ENCODE measurements at regions not wholly inside any gene's neighbourhood (a gene's known extent, or its start where the extent isn't known, plus 50 kb on each side); places are given as distances from the start of the nearest gene placed in this dataset.

DNA sequence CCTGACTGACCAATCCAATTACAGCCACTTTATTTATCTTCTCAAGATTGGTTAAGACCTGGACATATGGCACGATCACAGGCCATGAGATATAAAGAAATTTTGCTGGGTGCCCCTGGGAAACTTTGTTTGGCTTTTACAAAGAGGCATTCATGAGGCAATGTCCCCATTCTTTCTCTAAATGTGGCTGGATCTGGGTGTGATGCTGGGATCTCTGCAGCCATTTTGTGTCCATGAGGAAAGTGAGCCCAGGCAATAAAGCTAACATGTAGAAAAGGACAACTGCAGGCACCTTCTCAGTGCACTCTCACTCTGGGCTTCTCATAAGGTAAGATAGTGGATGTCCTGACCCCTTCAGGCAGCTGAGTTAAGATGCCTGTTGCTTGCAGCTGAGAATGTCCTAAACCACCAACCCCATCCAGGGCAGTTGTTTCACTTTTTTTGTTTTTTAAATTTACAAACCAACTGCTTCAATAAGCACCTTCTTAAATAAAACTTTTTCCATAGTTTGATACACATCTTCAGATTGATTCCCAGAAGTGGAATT, 372.3 kb downstream of the MIAT start:
- H3K4me1 Mint-ChIP-seq (ENCODE audit: low read depth) = no peaks in the 10 kb centered on the region
- CTCF ChIA-PET = no interaction called here
- peaks cover 4% of the 10 kb centered on the region for H3K9me3 Mint-ChIP-seq
- intact Hi-C loops (cut with micrococcal nuclease) = no loop called here
- DNase-seq = no peak
- H3K36me3 Mint-ChIP-seq (ENCODE audit: low read depth) = no peaks in the 10 kb centered on the region
- H3K4me3 Mint-ChIP-seq = no peak overlapping the region
- peaks cover 14% of the 10 kb centered on the region for H3K27me3 Mint-ChIP-seq (ENCODE audit: low read depth)
- H3K27ac Mint-ChIP-seq = no peak overlapping the region

DNA sequence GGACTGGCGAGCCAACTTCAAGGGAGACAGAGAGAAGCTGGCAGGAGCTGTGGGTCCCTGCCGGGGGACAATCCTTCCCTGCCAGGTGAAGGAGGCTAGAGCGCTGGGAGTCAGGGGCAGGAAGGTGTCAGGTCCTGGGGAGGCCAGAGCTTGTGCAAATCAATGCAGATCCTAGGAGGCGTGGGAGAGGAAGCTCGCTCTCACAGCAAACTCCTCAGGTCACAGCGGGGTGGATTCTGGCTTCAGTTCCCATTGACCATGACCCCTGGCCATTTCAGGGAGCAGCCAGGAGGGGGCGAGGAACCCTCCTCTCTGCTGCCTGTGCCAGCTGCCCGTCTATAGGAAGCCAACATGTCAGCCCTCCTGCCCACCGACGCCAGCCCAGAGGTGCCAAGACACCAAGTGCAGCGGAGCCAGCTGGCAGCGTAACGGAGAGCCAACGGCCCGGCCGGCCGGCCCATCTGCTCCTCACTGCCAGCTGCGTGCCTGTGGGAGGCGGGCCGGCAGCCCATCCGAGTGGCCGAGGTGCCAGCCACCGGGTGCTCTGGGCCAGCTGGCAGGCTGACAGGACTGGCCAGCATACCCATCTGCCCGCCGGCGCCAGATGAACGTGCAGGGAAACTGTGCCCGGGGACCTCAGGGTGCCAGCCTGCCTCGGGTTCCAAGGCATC, 374.8 kb downstream of the MIAT start:
- intact Hi-C loops (cut with micrococcal nuclease) = no loop called here
- no peaks in the 10 kb centered on the region for H3K4me1 Mint-ChIP-seq (ENCODE audit: low read depth)
- peaks cover 14% of the 10 kb centered on the region for H3K27me3 Mint-ChIP-seq (ENCODE audit: low read depth)
- no peak for DNase-seq
- no peaks in the 10 kb centered on the region for H3K36me3 Mint-ChIP-seq (ENCODE audit: low read depth)
- peaks cover 4% of the 10 kb centered on the region for H3K9me3 Mint-ChIP-seq
- H3K4me3 Mint-ChIP-seq = no peak overlapping the region
- no peak overlapping the region for H3K27ac Mint-ChIP-seq
- CTCF ChIA-PET = no interaction called here

DNA sequence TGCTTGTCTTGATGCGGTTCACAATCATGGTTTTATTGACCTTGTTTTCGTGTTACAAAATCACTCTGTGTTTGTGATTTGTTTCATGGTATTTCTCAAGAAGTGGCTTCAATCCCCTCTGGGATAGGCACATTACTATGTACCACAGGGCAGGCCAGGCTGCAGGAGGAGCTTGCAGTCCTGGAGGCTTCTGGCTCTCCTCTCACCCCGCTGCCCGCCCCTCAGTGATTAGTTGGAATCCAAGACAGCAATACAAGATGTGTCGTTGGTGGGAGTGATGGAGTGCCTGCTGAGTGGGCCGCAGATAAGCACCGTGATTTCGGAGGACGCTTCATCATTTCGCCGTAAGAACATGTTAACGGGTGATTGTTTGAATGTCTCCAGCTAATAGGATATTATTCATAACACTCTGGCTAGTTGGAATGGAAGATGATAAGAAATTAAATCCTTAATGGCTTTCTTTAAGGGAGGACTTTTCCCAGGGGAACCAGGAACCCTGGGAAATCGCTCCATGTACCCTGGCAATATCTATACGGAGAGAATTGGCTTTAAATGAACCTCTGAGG, 384.4 kb downstream of the MIAT start:
- CTCF ChIA-PET = no interaction called here
- H3K27me3 Mint-ChIP-seq (ENCODE audit: low read depth) = peaks cover 2% of the 10 kb centered on the region
- H3K36me3 Mint-ChIP-seq (ENCODE audit: low read depth) = no peaks in the 10 kb centered on the region

DNA sequence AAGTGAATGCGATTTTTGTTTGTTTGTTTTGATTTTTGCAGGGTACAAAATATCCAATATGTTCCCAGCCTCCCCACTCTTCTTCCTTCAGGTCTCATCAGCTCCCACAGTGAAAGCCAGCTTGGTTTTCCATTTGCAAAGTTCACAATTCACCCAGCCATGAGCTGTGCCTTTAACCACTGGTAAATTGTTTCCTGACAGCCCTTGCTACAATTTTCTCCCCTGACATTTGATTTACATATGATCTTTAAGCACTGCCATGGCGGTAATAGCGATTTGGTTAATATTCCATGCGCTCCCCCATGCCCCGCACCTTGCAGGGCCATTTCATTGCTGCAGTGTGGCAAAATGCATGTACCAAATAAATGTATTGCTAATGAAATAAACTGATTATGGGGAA, 385.9 kb downstream of the MIAT start:
- H3K36me3 Mint-ChIP-seq (ENCODE audit: low read depth) = no peaks in the 10 kb centered on the region
- H3K27ac Mint-ChIP-seq = no peak overlapping the region
- DNase-seq = no peak
- intact Hi-C loops (cut with micrococcal nuclease) = no loop called here
- H3K4me3 Mint-ChIP-seq = no peak overlapping the region
- H3K9me3 Mint-ChIP-seq = peaks cover 4% of the 10 kb centered on the region
- peaks cover 5% of the 10 kb centered on the region for H3K27me3 Mint-ChIP-seq (ENCODE audit: low read depth)
- no peaks in the 10 kb centered on the region for H3K4me1 Mint-ChIP-seq (ENCODE audit: low read depth)
- CTCF ChIA-PET = no interaction called here

More for the DNA sequence above, 384.4 kb downstream of the MIAT start:
- H3K27ac Mint-ChIP-seq = no peak overlapping the region
- H3K9me3 Mint-ChIP-seq = peaks cover 4% of the 10 kb centered on the region
- DNase-seq = no peak
- intact Hi-C loops (cut with micrococcal nuclease) = no loop called here
- no peaks in the 10 kb centered on the region for H3K4me1 Mint-ChIP-seq (ENCODE audit: low read depth)
- H3K4me3 Mint-ChIP-seq = no peak overlapping the region

DNA sequence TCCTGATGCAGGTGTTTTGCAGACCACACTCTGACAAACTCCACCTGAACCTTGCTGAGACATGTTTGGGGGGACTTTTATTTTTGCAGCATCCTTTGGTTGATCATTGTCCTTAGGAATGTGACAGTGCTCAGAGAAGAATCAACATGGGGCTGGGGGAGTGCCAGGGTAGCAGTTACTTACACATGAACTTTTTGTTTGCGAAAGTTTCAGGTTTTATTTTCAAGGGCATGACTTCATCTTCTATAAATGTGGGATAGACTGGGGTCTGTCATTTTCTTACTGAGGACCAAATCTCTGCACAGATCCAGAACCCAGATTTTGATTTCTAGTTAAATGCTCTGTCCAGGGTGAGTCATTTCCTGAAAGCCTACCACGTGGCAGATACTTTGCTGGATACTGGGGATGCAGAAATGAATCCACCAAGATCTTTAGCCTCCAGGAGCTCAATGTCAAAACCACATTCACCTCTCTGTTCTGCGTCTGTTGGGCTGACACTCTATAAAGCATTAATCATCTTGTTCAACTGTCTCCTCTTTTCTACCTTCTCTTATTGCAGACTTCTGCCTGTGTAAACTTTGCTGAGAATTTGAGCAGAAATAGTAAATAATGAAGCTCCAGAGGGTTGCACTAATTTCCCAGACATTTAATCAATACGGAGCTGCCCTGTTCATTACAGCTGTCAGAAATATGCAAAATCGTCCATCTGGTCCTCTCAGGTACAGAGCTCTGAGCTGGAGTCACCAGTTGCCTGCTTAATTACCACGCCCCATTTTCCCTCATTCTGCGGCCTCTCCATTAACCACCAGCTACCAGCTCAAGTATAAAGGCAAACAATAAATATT, 387.9 kb downstream of the MIAT start:
- no peak overlapping the region for H3K4me3 Mint-ChIP-seq
- DNase-seq = no peak
- CTCF ChIA-PET = no interaction called here
- H3K9me3 Mint-ChIP-seq = peaks cover 4% of the 10 kb centered on the region
- intact Hi-C loops (cut with micrococcal nuclease) = no loop called here
- H3K27me3 Mint-ChIP-seq (ENCODE audit: low read depth) = peaks cover 5% of the 10 kb centered on the region
- H3K4me1 Mint-ChIP-seq (ENCODE audit: low read depth) = no peaks in the 10 kb centered on the region
- H3K36me3 Mint-ChIP-seq (ENCODE audit: low read depth) = no peaks in the 10 kb centered on the region
- H3K27ac Mint-ChIP-seq = no peak overlapping the region

DNA sequence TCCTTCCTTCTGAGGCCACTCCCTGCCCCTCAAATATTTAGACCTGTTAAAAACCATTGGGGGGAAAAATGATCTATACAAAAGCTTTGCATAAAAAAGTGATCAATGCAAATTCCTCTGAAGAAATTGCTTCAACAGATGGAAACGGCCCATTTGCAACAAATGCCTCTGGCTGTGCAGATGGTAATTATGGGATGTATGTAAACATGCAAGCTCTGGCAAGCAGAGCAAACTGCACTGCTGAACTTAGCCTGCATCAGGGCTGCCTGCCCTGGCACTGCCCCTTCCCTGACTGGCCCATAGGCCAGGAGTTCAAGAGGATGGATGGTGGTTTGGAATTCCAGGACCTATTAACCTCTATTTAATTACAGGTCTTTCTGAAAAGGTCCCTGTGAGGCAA, 388.7 kb downstream of the MIAT start:
- H3K4me1 Mint-ChIP-seq (ENCODE audit: low read depth) = no peaks in the 10 kb centered on the region
- CTCF ChIA-PET = no interaction called here
- DNase-seq = no peak
- peaks cover 5% of the 10 kb centered on the region for H3K27me3 Mint-ChIP-seq (ENCODE audit: low read depth)
- H3K9me3 Mint-ChIP-seq = peaks cover 4% of the 10 kb centered on the region
- H3K4me3 Mint-ChIP-seq = no peak overlapping the region
- intact Hi-C loops (cut with micrococcal nuclease) = no loop called here
- H3K27ac Mint-ChIP-seq = no peak overlapping the region
- H3K36me3 Mint-ChIP-seq (ENCODE audit: low read depth) = no peaks in the 10 kb centered on the region

DNA sequence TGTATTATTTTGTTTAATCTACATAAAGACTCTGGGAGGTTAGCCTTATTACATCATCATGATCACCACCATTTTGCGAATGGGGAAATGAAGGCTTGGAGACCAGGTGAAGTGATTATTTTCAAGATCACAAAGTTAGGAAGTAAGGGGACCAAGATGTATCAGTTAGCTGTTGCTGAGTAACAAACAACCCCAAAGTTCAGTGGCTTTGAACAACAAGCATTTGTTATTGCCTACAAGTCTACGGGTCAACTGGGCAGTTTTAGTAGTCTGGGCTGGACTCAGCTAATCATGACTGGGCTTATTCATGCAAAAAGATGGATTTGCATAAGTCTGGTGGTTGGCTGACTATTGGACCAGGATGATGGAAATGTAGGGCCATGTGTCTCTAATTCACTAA, 389.2 kb downstream of the MIAT start:
- CTCF ChIA-PET = no interaction called here

DNA sequence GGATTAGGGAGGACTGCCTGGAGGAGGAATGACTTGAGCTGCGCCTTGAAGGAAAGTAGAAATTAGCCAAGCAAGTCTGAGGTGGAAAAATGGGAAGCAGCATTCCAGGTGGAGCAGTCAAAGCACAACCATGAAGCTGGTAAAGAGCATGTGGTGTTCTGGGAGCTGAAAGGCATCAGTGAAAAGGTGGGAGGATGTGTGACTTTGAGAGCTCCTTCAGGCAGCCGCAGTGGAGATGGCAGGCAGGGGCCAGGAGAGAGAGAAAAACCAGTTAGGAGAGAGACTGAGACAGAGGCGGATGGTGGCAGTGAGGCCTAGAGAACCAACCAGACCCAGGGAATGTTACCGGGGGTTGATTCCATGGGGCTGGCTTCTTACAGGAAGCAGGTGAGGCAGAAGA, 393.4 kb downstream of the MIAT start:
- H3K4me1 Mint-ChIP-seq (ENCODE audit: low read depth) = no peaks in the 10 kb centered on the region
- peaks cover 4% of the 10 kb centered on the region for H3K27me3 Mint-ChIP-seq (ENCODE audit: low read depth)
- CTCF ChIA-PET = no interaction called here
- DNase-seq = no peak
- H3K4me3 Mint-ChIP-seq = no peak overlapping the region
- H3K9me3 Mint-ChIP-seq = peaks cover 4% of the 10 kb centered on the region
- H3K27ac Mint-ChIP-seq = no peak overlapping the region
- no peaks in the 10 kb centered on the region for H3K36me3 Mint-ChIP-seq (ENCODE audit: low read depth)
- intact Hi-C loops (cut with micrococcal nuclease) = no loop called here

More for the DNA sequence above, 389.2 kb downstream of the MIAT start:
- intact Hi-C loops (cut with micrococcal nuclease) = no loop called here
- Mint-ChIP-seq H3K9me3 (peaks cover 4% of the 10 kb centered on the region), H3K4me1 (ENCODE audit: low read depth) (no peaks in the 10 kb centered on the region), H3K36me3 (ENCODE audit: low read depth) (no peaks in the 10 kb centered on the region), H3K27ac (no peak overlapping the region), H3K27me3 (ENCODE audit: low read depth) (peaks cover 5% of the 10 kb centered on the region), H3K4me3 (no peak overlapping the region)
- no peak for DNase-seq

DNA sequence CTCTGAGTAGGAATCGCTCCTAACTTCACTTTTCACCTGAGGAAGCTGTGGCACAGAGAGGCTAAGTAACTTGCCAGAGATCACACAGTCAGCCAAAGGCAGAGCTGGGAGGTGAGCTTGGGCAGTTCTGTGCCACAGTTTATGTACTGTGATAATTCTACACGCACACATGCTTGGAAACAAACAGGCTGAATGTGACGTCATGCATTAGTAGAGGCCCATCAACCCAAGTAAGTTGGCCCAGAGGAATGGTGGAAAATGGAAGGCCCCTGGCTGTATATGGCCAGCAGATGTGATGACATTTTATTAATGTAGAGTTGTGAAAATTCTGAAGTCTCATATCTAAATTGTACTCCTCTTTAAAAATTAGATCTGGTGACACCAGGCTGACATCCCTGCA, 394.0 kb downstream of the MIAT start:
- intact Hi-C loops (cut with micrococcal nuclease) = no loop called here

DNA sequence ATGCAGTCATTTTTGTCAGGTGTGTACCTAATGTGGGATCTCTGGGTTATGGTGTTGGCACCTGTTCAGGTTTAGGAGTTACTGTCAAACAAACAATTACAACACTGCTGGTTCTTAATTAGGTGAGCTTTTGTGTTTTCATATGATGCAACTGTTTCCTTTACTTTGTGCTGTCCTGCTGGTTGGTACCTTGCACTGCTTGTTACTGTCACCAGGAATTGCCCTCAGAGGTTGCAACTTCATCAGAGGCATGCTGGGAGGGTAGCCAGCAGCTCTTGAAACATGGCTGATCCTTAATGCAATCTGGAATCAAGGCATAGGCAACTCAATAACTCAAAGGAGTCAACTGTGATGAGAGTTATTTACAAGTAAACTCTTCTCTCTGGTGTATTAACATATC, 400.3 kb downstream of the MIAT start:
- H3K27me3 Mint-ChIP-seq (ENCODE audit: low read depth) = peaks cover 10% of the 10 kb centered on the region
- H3K36me3 Mint-ChIP-seq (ENCODE audit: low read depth) = no peaks in the 10 kb centered on the region

More for the DNA sequence above, 394.0 kb downstream of the MIAT start:
- CTCF ChIA-PET = no interaction called here
- Mint-ChIP-seq H3K9me3 (peaks cover 4% of the 10 kb centered on the region), H3K36me3 (ENCODE audit: low read depth) (no peaks in the 10 kb centered on the region), H3K4me1 (ENCODE audit: low read depth) (no peaks in the 10 kb centered on the region), H3K4me3 (no peak overlapping the region), H3K27ac (no peak overlapping the region), H3K27me3 (ENCODE audit: low read depth) (peaks cover 5% of the 10 kb centered on the region)
- DNase-seq = no peak

DNA sequence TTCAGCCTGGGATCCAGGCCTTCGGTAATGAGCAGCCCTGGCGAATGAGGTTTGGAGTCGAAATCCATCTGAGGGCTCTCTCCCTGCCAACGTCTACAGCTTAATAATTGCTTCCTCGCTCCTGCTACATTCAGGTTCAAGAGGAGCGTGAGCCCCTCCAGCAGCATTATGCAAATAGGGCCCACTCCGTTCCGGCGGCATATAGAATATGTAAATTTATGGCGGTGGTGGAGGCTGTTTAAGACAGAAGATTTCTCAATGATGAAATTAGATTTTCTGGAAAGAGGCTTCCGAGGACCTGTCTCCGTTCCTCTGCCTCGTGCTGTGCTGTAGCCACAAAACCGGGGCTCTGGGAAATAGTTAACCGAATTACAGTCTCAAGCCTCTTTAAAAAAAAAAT, 402.8 kb downstream of the MIAT start:
- H3K4me3 Mint-ChIP-seq = no peak overlapping the region
- no peaks in the 10 kb centered on the region for H3K4me1 Mint-ChIP-seq (ENCODE audit: low read depth)
- CTCF ChIA-PET = no interaction called here

More for the DNA sequence above, 400.3 kb downstream of the MIAT start:
- no peak for DNase-seq
- Mint-ChIP-seq H3K27ac (no peak overlapping the region), H3K9me3 (no peaks in the 10 kb centered on the region), H3K4me3 (no peak overlapping the region), H3K4me1 (ENCODE audit: low read depth) (no peaks in the 10 kb centered on the region)
- intact Hi-C loops (cut with micrococcal nuclease) = no loop called here
- CTCF ChIA-PET = no interaction called here

DNA sequence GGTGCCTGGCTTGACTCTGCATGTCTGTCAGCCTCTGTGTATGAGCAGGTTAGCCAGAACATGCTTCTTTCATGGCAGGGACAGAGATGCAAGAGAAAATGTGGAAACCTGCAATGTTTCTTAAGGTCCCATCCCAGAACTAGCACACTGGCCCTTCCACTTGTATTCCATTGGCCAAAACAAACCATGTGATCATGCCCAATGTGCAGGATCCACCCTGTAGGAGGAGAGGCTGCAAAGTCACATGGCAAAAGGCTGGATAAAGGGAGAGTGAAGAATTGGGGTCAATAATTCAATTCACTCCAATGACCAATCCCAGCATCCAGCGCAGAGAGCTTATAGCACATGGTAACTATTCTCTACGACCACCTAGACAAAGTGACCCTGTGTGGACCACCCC, 405.5 kb downstream of the MIAT start:
- Mint-ChIP-seq H3K9me3 (no peaks in the 10 kb centered on the region), H3K4me3 (no peak overlapping the region), H3K27me3 (ENCODE audit: low read depth) (peaks cover 20% of the 10 kb centered on the region), H3K4me1 (ENCODE audit: low read depth) (no peaks in the 10 kb centered on the region), H3K27ac (no peak overlapping the region), H3K36me3 (ENCODE audit: low read depth) (no peaks in the 10 kb centered on the region)
- intact Hi-C loops (cut with micrococcal nuclease) = no loop called here
- no peak for DNase-seq
- CTCF ChIA-PET = no interaction called here

More for the DNA sequence above, 402.8 kb downstream of the MIAT start:
- H3K36me3 Mint-ChIP-seq (ENCODE audit: low read depth) = no peaks in the 10 kb centered on the region
- H3K27ac Mint-ChIP-seq = no peak overlapping the region
- peaks cover 17% of the 10 kb centered on the region for H3K27me3 Mint-ChIP-seq (ENCODE audit: low read depth)
- H3K9me3 Mint-ChIP-seq = no peaks in the 10 kb centered on the region
- intact Hi-C loops (cut with micrococcal nuclease) = no loop called here
- no peak for DNase-seq

DNA sequence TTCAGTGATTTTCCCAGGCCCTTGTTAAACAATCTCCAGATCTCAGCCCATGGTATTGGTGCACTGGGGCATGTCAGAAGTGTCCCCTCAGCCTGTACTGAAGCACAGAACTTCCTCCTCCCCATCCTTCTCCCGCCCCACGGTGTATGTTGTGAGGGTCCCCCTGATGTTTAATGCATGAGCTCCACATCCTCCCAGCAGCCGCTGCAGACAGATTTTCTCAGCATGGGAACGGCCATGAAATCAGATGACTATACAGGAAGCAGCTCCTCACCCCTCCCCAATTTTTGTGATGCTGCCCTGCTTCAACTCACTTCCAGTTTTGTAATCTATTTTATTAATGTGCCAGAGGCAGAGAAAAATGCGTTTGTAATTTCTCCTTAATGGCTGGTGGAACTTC, 406.0 kb downstream of the MIAT start:
- no peak for DNase-seq
- H3K9me3 Mint-ChIP-seq = no peaks in the 10 kb centered on the region
- CTCF ChIA-PET = no interaction called here
- H3K4me1 Mint-ChIP-seq (ENCODE audit: low read depth) = no peaks in the 10 kb centered on the region
- H3K27me3 Mint-ChIP-seq (ENCODE audit: low read depth) = peaks cover 19% of the 10 kb centered on the region
- H3K36me3 Mint-ChIP-seq (ENCODE audit: low read depth) = no peaks in the 10 kb centered on the region
- no peak overlapping the region for H3K27ac Mint-ChIP-seq
- H3K4me3 Mint-ChIP-seq = no peak overlapping the region
- intact Hi-C loops (cut with micrococcal nuclease) = no loop called here
